DND-41 (cell line): ENCODE measurements at regions not wholly inside any gene's neighbourhood (a gene's known extent, or its start where the extent isn't known, plus 50 kb on each side); places are given as distances from the start of the nearest gene placed in this dataset.

ENCODE experiments used
- CTCF ChIP-seq: IDR thresholded peaks from 2 replicates; pipeline ENCODE4 v1.5.1; 2012; ENCODE audit warnings: borderline replicate concordance, low read length, moderate library complexity, mild to moderate bottlenecking; ENCODE audit not compliant: poor library complexity, severe bottlenecking; ENCODE audit errors: extremely low read depth
- EZH2 ChIP-seq: IDR thresholded peaks from 3 replicates; pipeline ENCODE4 v1.6.1; 2012; ENCODE audit warnings: borderline replicate concordance, low read depth, mild to moderate bottlenecking, moderate library complexity, low read length, inconsistent platforms; ENCODE audit not compliant: severe bottlenecking

GRCh38 chr5:52119768-52120167 lies 667.9 kb upstream of the ITGA1 start:
- TF ChIP-seq CTCF (no peak), EZH2 (no peak)
